ENCODE measurements at regions not wholly inside any gene's neighbourhood (a gene's known extent, or its start where the extent isn't known, plus 50 kb on each side); places are given as distances from the start of the nearest gene placed in this dataset.

DNA sequence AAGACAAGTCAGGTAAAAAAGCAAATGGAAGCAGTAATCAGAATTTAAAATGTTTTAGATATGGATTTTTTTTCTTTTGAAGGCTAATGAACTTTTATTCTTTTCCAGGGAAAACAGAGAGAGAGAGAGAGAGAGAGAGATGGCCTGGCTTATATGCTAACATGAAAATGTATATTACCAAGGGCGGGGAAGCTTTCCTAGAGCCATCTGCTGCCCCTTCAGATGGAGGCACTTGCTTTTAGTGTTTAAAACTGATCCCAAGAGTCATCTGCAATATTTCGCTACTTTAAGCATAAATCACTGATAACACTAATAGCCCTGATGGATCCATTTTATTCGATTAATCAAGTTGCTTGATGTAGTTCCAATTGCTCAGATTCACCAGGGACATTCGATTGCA is 186.1 kb upstream of the ADAMTS16 start:
- DNase-seq, result no peak
- no peak overlapping the region for H3K27ac Mint-ChIP-seq (ENCODE audit: unreplicated experiment)
- no peaks in the 10 kb centered on the region for H3K4me1 Mint-ChIP-seq (ENCODE audit: low read depth, unreplicated experiment)
- no peaks in the 10 kb centered on the region for H3K36me3 Mint-ChIP-seq (ENCODE audit: insufficient read depth, unreplicated experiment)
- intact Hi-C loops (cut with micrococcal nuclease; ENCODE audit: unreplicated experiment), result no loop called here
- no TSS peak for BruUV-seq (replicated peaks)
- no peak overlapping the region for H3K4me3 Mint-ChIP-seq (ENCODE audit: low read depth, unreplicated experiment)
- CTCF ChIA-PET, result no interaction called here
- H3K27me3 Mint-ChIP-seq (ENCODE audit: unreplicated experiment), result no peaks in the 10 kb centered on the region
- peaks cover 14% of the 10 kb centered on the region for H3K9me3 Mint-ChIP-seq (ENCODE audit: low read depth, unreplicated experiment)
- TF ChIP-seq, protein P1, sequence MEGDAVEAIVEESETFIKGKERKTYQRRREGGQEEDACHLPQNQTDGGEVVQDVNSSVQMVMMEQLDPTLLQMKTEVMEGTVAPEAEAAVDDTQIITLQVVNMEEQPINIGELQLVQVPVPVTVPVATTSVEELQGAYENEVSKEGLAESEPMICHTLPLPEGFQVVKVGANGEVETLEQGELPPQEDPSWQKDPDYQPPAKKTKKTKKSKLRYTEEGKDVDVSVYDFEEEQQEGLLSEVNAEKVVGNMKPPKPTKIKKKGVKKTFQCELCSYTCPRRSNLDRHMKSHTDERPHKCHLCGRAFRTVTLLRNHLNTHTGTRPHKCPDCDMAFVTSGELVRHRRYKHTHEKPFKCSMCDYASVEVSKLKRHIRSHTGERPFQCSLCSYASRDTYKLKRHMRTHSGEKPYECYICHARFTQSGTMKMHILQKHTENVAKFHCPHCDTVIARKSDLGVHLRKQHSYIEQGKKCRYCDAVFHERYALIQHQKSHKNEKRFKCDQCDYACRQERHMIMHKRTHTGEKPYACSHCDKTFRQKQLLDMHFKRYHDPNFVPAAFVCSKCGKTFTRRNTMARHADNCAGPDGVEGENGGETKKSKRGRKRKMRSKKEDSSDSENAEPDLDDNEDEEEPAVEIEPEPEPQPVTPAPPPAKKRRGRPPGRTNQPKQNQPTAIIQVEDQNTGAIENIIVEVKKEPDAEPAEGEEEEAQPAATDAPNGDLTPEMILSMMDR (IDR thresholded peaks at IDR 0.05; ENCODE audit: unreplicated experiment), result no peak

DNA sequence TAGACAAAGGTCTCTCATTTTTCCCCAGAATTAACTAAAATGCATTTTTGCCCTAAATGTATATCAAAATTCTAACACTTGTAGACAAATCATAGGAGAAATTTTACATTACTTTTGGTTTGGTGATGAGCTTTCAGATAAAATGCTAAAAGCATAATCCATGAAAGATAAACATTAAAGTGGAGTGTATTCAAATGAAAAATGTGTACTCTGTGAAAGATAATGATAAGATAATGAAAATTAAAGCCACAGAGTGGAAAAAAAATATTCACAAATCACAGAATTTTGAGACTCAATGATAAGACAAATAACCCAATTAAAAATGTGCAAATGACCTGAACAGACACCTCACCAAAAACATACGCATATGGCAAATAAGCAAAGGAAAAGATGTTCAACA is 176.9 kb upstream of the ADAMTS16 start:
- Mint-ChIP-seq H3K27me3 (ENCODE audit: unreplicated experiment) (no peaks in the 10 kb centered on the region), H3K4me1 (ENCODE audit: low read depth, unreplicated experiment) (no peaks in the 10 kb centered on the region), H3K36me3 (ENCODE audit: insufficient read depth, unreplicated experiment) (no peaks in the 10 kb centered on the region), H3K4me3 (ENCODE audit: low read depth, unreplicated experiment) (no peak overlapping the region), H3K9me3 (ENCODE audit: low read depth, unreplicated experiment) (peaks cover 9% of the 10 kb centered on the region), H3K27ac (ENCODE audit: unreplicated experiment) (no peak overlapping the region)
- TF ChIP-seq, protein P1 (IDR thresholded peaks at IDR 0.05; ENCODE audit: unreplicated experiment), result no peak
- no TSS peak for BruUV-seq (replicated peaks)
- CTCF ChIA-PET, result no interaction called here
- DNase-seq, result no peak
- intact Hi-C loops (cut with micrococcal nuclease; ENCODE audit: unreplicated experiment), result no loop called here

DNA sequence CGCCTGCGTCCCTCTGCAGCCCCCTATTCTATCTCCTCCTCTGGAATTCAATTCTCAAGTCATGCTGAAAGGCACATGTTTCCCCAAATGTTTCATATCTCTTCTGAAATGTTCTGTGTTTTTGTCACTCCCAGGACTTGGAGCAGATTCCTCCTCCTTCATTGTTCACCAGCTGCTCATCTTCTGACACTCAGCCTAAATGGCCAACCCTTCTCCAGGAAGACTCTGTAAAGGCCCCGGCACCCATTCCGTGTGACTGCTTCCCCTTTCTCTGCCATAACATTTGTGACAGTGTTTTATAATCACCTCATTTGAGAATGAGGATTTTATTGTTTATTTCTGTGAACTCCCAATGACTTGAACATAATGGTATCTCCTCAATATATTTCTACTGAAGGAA is 170.8 kb upstream of the ADAMTS16 start:
- TF ChIP-seq, protein P1 (IDR thresholded peaks at IDR 0.05; ENCODE audit: unreplicated experiment), result no peak
- Mint-ChIP-seq H3K27ac (ENCODE audit: unreplicated experiment) (no peak overlapping the region), H3K4me1 (ENCODE audit: low read depth, unreplicated experiment) (no peaks in the 10 kb centered on the region), H3K27me3 (ENCODE audit: unreplicated experiment) (no peaks in the 10 kb centered on the region), H3K36me3 (ENCODE audit: insufficient read depth, unreplicated experiment) (no peaks in the 10 kb centered on the region), H3K4me3 (ENCODE audit: low read depth, unreplicated experiment) (no peak overlapping the region), H3K9me3 (ENCODE audit: low read depth, unreplicated experiment) (peaks cover 18% of the 10 kb centered on the region)
- CTCF ChIA-PET, result no interaction called here
- no TSS peak for BruUV-seq (replicated peaks)
- intact Hi-C loops (cut with micrococcal nuclease; ENCODE audit: unreplicated experiment), result no loop called here
- no peak for DNase-seq

DNA sequence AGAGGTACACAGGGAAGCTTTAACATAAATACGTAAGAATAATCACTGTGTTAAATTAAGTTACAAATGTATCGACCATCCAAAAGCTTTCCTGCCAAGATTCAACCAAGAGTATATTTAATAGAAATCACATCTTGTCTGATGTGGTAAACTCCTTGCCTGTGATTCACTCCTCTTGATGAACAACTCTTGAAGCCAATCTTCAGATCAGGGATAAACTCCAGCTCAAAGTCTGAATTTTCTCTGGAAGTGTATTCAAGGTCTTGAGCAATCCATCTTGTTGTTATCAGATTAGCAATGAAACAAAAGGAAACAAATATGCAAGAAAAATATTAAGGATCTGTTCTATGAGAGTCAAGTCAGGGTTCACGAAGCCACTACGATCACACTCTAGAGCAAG is 170.0 kb upstream of the ADAMTS16 start:
- Mint-ChIP-seq H3K4me1 (ENCODE audit: low read depth, unreplicated experiment) (no peaks in the 10 kb centered on the region), H3K9me3 (ENCODE audit: low read depth, unreplicated experiment) (peaks cover 20% of the 10 kb centered on the region), H3K27ac (ENCODE audit: unreplicated experiment) (no peak overlapping the region), H3K4me3 (ENCODE audit: low read depth, unreplicated experiment) (no peak overlapping the region), H3K27me3 (ENCODE audit: unreplicated experiment) (no peaks in the 10 kb centered on the region), H3K36me3 (ENCODE audit: insufficient read depth, unreplicated experiment) (no peaks in the 10 kb centered on the region)
- CTCF ChIA-PET, result no interaction called here
- no TSS peak for BruUV-seq (replicated peaks)
- intact Hi-C loops (cut with micrococcal nuclease; ENCODE audit: unreplicated experiment), result no loop called here
- DNase-seq, result no peak
- TF ChIP-seq, protein P1 (IDR thresholded peaks at IDR 0.05; ENCODE audit: unreplicated experiment), result no peak

DNA sequence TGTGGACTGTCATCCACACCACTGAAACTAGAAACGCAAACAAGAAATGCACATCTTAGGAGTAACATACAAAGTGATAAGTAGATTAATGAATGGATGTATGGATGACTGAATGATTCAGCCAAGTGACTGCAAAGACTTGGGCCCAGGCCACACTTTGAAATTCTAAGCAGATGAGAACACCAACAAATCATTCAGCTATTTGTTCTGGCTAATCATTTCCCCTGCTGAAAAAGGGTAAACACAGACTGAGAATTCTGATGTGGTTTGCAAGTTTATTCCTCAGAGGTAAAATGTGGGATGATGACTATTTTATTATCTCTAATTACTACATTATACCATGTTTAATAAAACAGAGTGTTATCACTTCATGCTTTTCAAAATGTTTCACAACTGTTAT is 163.2 kb upstream of the ADAMTS16 start:
- H3K4me3 Mint-ChIP-seq (ENCODE audit: low read depth, unreplicated experiment), result no peak overlapping the region
- CTCF ChIA-PET, result no interaction called here
- no peaks in the 10 kb centered on the region for H3K36me3 Mint-ChIP-seq (ENCODE audit: insufficient read depth, unreplicated experiment)
- no peaks in the 10 kb centered on the region for H3K27me3 Mint-ChIP-seq (ENCODE audit: unreplicated experiment)
- intact Hi-C loops (cut with micrococcal nuclease; ENCODE audit: unreplicated experiment), result no loop called here
- no peak overlapping the region for H3K27ac Mint-ChIP-seq (ENCODE audit: unreplicated experiment)
- TF ChIP-seq, protein P1 (IDR thresholded peaks at IDR 0.05; ENCODE audit: unreplicated experiment), result no peak
- DNase-seq, result no peak
- H3K9me3 Mint-ChIP-seq (ENCODE audit: low read depth, unreplicated experiment), result peaks cover 18% of the 10 kb centered on the region
- no peaks in the 10 kb centered on the region for H3K4me1 Mint-ChIP-seq (ENCODE audit: low read depth, unreplicated experiment)
- no TSS peak for BruUV-seq (replicated peaks)
